H1 (cell line): ENCODE measurements at regions not wholly inside any gene's neighbourhood (a gene's known extent, or its start where the extent isn't known, plus 50 kb on each side); places are given as distances from the start of the nearest gene placed in this dataset.

Experiments
- CTCF ChIA-PET: fragments of 300-600 bp; sonication (Branson Sonifier 250); formaldehyde crosslinking; loops from one replicate; lab custom pipeline; 2021; ENCODE audit not compliant: partially characterized antibody; lab: Charles Lee
- POLR2A ChIA-PET: fragments of 300-600 bp; sonication (Branson Sonifier 250); formaldehyde crosslinking; loops from one replicate; lab custom pipeline; 2021; ENCODE audit warnings: inconsistent platforms; ENCODE audit not compliant: partially characterized antibody; lab: Charles Lee
- DNase-seq, 2 experiments: peaks; one replicate each; pipeline versions ENCODE4 v3.0.0 to v3.0.0-alpha.2; 2010 to 2022; ENCODE audit warnings: low spot score in 2 of 2, low read depth in 1 of 2, mixed read lengths in 1 of 2
- FAIRE-seq: peaks from 2 replicates; lab custom pipeline; 2011; peaks lifted over from hg19 to GRCh38; lab: Jason Lieb, UNC
- H2AFZ ChIP-seq: 2 replicates; pipeline ENCODE4 v1.8.1; 2012; ENCODE audit warnings: low read length, inconsistent platforms
- H2AK5ac ChIP-seq: 2 replicates; pipeline ENCODE4 v1.6.1; 2013; ENCODE audit warnings: low read depth, low read length
- H2BK120ac ChIP-seq: replicated peaks from 2 replicates; pipeline ENCODE3; 2013; ENCODE audit warnings: low read depth, low read length, inconsistent platforms
- H2BK12ac ChIP-seq: 2 replicates; pipeline ENCODE4 v1.6.1; 2013; ENCODE audit warnings: low read depth, low read length
- H2BK15ac ChIP-seq: 2 replicates; pipeline ENCODE4 v1.6.1; 2013; ENCODE audit warnings: low read length
- H2BK20ac ChIP-seq: 2 replicates; pipeline ENCODE4 v1.6.1; 2013; ENCODE audit warnings: low read length
- H2BK5ac ChIP-seq: 2 replicates; pipeline ENCODE4 v1.6.1; 2013; ENCODE audit warnings: low read depth, low read length
- H3K14ac ChIP-seq: 2 replicates; pipeline ENCODE4 v1.6.1; 2013; ENCODE audit warnings: inconsistent platforms; ENCODE audit not compliant: insufficient read length
- H3K18ac ChIP-seq: 2 replicates; pipeline ENCODE4 v1.6.1; 2013; ENCODE audit warnings: low read length; ENCODE audit errors: extremely low read depth
- H3K23ac ChIP-seq: 2 replicates; pipeline ENCODE4 v1.6.1; 2013; ENCODE audit warnings: inconsistent platforms; ENCODE audit not compliant: insufficient read length
- H3K23me2 ChIP-seq: 2 replicates; pipeline ENCODE4 v1.6.1; 2013; ENCODE audit warnings: low read depth, low read length
- H3K27ac ChIP-seq: 2 replicates; pipeline ENCODE4 v1.6.1; 2011; ENCODE audit warnings: low read depth, low read length, inconsistent platforms
- H3K27me3 ChIP-seq, 4 experiments: replicated peaks in 1 of 4; 1 replicate in 1 of 4; 2 replicates in 3 of 4; pipeline versions ENCODE4 v1.6.1 to v1.8.1; 2011 to 2013; ENCODE audit warnings: low read length in 3 of 4, mild to moderate bottlenecking in 3 of 4, inconsistent platforms in 2 of 4, mixed read lengths in 2 of 4, moderate library complexity in 1 of 4; ENCODE audit not compliant: control insufficient read depth in 3 of 4, insufficient read depth in 3 of 4; ENCODE audit errors: extremely low read depth in 1 of 4
- H3K36me3 ChIP-seq, 4 experiments: 2 replicates each; pipeline versions ENCODE4 v1.6.1 to v1.8.1; 2011 to 2013; ENCODE audit warnings: mild to moderate bottlenecking in 4 of 4, low read length in 3 of 4, moderate library complexity in 2 of 4, control low read depth in 1 of 4, inconsistent platforms in 1 of 4; ENCODE audit not compliant: insufficient read depth in 4 of 4, control insufficient read depth in 2 of 4
- H3K4ac ChIP-seq: replicated peaks from 2 replicates; pipeline ENCODE3; 2013; ENCODE audit warnings: low read length, low read depth, mixed read lengths, inconsistent platforms; ENCODE audit not compliant: insufficient read length
- H3K4me1 ChIP-seq, 4 experiments: replicated peaks in 1 of 4; 1 replicate in 1 of 4; 2 replicates in 3 of 4; pipeline versions ENCODE4 v1.6.1 to v1.8.1; 2011 to 2013; ENCODE audit warnings: low read length in 3 of 4, inconsistent platforms in 2 of 4, mixed read lengths in 1 of 4; ENCODE audit not compliant: insufficient read depth in 4 of 4, control insufficient read depth in 3 of 4
- H3K4me2 ChIP-seq, 2 experiments: 2 replicates each; pipeline versions ENCODE4 v1.6.1 to v1.8.1; 2011 to 2013; ENCODE audit warnings: low read depth in 2 of 2, low read length in 2 of 2, control low read depth in 1 of 2, inconsistent platforms in 1 of 2, mild to moderate bottlenecking in 1 of 2; ENCODE audit not compliant: insufficient read depth in 1 of 2
- H3K4me3 ChIP-seq, 4 experiments: fragments of 200-600, 300-600 bp in 1 of 4; sonication (generic), shearing (Covaris generic), sonication (Bioruptor Twin) in 1 of 4; 2 replicates each; pipeline versions ENCODE4 v1.5.1 to v1.8.1; 2011 to 2016; ENCODE audit warnings: low read length in 4 of 4, low read depth in 3 of 4, control low read depth in 2 of 4, inconsistent platforms in 2 of 4, mild to moderate bottlenecking in 2 of 4, mixed read lengths in 1 of 4, moderate library complexity in 1 of 4; ENCODE audit not compliant: insufficient read depth in 2 of 4; ENCODE audit errors: extremely low read depth in 1 of 4
- H3K56ac ChIP-seq: replicated peaks from 2 replicates; pipeline ENCODE3; 2013; ENCODE audit warnings: low read depth, mild to moderate bottlenecking, mixed read lengths, low read length, inconsistent platforms; ENCODE audit not compliant: insufficient read length
- H3K79me1 ChIP-seq: 2 replicates; pipeline ENCODE4 v1.6.1; 2013; ENCODE audit warnings: low read depth, low read length, control low read depth
- H3K79me2 ChIP-seq, 2 experiments: 2 replicates each; pipeline versions ENCODE4 v1.6.1 to v1.8.1; 2012 to 2013; ENCODE audit warnings: low read length in 2 of 2, mild to moderate bottlenecking in 2 of 2, inconsistent platforms in 1 of 2; ENCODE audit not compliant: insufficient read depth in 2 of 2, control insufficient read depth in 1 of 2
- H3K9ac ChIP-seq, 4 experiments: replicated peaks in 1 of 4; 1 replicate in 1 of 4; 2 replicates in 3 of 4; pipeline versions ENCODE4 v1.6.1 to v1.8.1; 2011 to 2013; ENCODE audit warnings: low read depth in 3 of 4, low read length in 3 of 4, control low read depth in 2 of 4, mild to moderate bottlenecking in 2 of 4, moderate library complexity in 2 of 4, inconsistent platforms in 1 of 4; ENCODE audit errors: extremely low read depth in 1 of 4
- H3K9me3 ChIP-seq, 2 experiments: 2 replicates each; pipeline versions ENCODE4 v1.6.1 to v1.8.1; 2012 to 2013; ENCODE audit warnings: mild to moderate bottlenecking in 2 of 2, moderate library complexity in 2 of 2, control low read depth in 1 of 2, inconsistent platforms in 1 of 2, low read depth in 1 of 2, low read length in 1 of 2, mixed read lengths in 1 of 2; ENCODE audit not compliant: insufficient read depth in 2 of 2
- H4K20me1 ChIP-seq, 2 experiments: replicated peaks in 1 of 2; 2 replicates each; pipeline versions ENCODE3 to v1.8.1; 2011 to 2013; ENCODE audit warnings: inconsistent platforms in 2 of 2, low read length in 2 of 2, mild to moderate bottlenecking in 1 of 2; ENCODE audit not compliant: insufficient read depth in 2 of 2, control insufficient read depth in 1 of 2
- H4K5ac ChIP-seq: 2 replicates; pipeline ENCODE4 v1.6.1; 2013; ENCODE audit warnings: low read length, low read depth, mixed read lengths, inconsistent platforms; ENCODE audit not compliant: insufficient read length
- H4K8ac ChIP-seq: 2 replicates; pipeline ENCODE4 v1.8.0; 2013; ENCODE audit warnings: mild to moderate bottlenecking, moderate library complexity, low read length, inconsistent platforms; ENCODE audit not compliant: insufficient read depth; ENCODE audit errors: extremely low read depth
- H4K91ac ChIP-seq: replicated peaks from 2 replicates; pipeline ENCODE3; 2013; ENCODE audit warnings: low read length, mixed read lengths, inconsistent platforms; ENCODE audit not compliant: insufficient read length
- EP300 ChIP-seq, 2 experiments: IDR thresholded peaks; 1 replicate in 1 of 2; 2 replicates in 1 of 2; pipeline ENCODE4 v1.6.1; 2011 to 2012; ENCODE audit warnings: low read depth in 2 of 2, low read length in 2 of 2, mild to moderate bottlenecking in 2 of 2, borderline replicate concordance in 1 of 2, inconsistent platforms in 1 of 2, moderate library complexity in 1 of 2
- POLR2AphosphoS5 ChIP-seq: IDR thresholded peaks from 2 replicates; pipeline ENCODE4 v1.6.1; 2011; ENCODE audit warnings: low read depth, low read length
- RAD21 ChIP-seq, 2 experiments: IDR thresholded peaks in 1 of 2; conservative IDR thresholded peaks in 1 of 2; 2 replicates each; pipeline ENCODE4 v1.6.1; 2011; ENCODE audit warnings: low read depth in 2 of 2, low read length in 2 of 2, improper control_type of control experiment in 1 of 2, inconsistent platforms in 1 of 2, mild to moderate bottlenecking in 1 of 2, moderate library complexity in 1 of 2
- SIRT6 ChIP-seq: IDR thresholded peaks from one replicate; pipeline ENCODE4 v1.7.1; 2012; ENCODE audit warnings: low read length, inconsistent platforms
- SIX5 ChIP-seq: IDR thresholded peaks from 2 replicates; pipeline ENCODE4 v1.6.1; 2011; ENCODE audit warnings: mild to moderate bottlenecking, low read depth, low read length
- SUZ12 ChIP-seq: fragments of 200-600 bp; sonication (generic); IDR thresholded peaks from 2 replicates; pipeline ENCODE4 v1.6.1; 2012; ENCODE audit warnings: mild to moderate bottlenecking, inconsistent platforms, low read length, moderate library complexity, mixed read lengths
- TAF7 ChIP-seq: optimal IDR thresholded peaks from 2 replicates; pipeline ENCODE3; 2011; ENCODE audit warnings: low read depth, mild to moderate bottlenecking, inconsistent platforms, low read length, moderate library complexity, borderline replicate concordance
- TCF12 ChIP-seq: IDR thresholded peaks from 2 replicates; pipeline ENCODE4 v1.6.1; 2011; ENCODE audit warnings: low read depth, mild to moderate bottlenecking, low read length
- WGBS, 2 experiments: shearing (Covaris generic) in 1 of 2; methylation state at CpG; one replicate each; pipeline versions ENCODE4 v1.1.6 to v1.1.7; 2013 to 2015; ENCODE audit warnings: low lambda C conversion rate in 2 of 2, mixed read lengths in 2 of 2, inconsistent platforms in 1 of 2, low coverage in 1 of 2, missing lambda C conversion rate in 1 of 2; ENCODE audit not compliant: insufficient replicate concordance in 2 of 2, insufficient coverage in 1 of 2, insufficient read length in 1 of 2; ENCODE audit errors: extremely low coverage in 1 of 2, missing lambda C conversion rate in 1 of 2; 5-methylcytosine and 5-hydroxymethylcytosine counted together
- TF ChIP-seq, protein P1 (sequence below): IDR thresholded peaks from 2 replicates; pipeline ENCODE4 v1.6.1; 2012; ENCODE audit warnings: inconsistent platforms
- TF ChIP-seq, protein P2 (sequence below): IDR thresholded peaks from 2 replicates; pipeline ENCODE4 v1.6.1; 2012; ENCODE audit warnings: inconsistent platforms
- TF ChIP-seq, protein P3 (sequence below), 3 experiments: IDR thresholded peaks; 1 replicate in 2 of 3; 2 replicates in 1 of 3; pipeline versions ENCODE4 v1.5.1 to v1.6.1; 2011; ENCODE audit warnings: low read length in 3 of 3, mild to moderate bottlenecking in 3 of 3, inconsistent platforms in 2 of 3, low read depth in 1 of 3, moderate library complexity in 1 of 3; ENCODE audit not compliant: insufficient read depth in 1 of 3; ENCODE audit errors: control extremely low read depth in 1 of 3

DNA sequence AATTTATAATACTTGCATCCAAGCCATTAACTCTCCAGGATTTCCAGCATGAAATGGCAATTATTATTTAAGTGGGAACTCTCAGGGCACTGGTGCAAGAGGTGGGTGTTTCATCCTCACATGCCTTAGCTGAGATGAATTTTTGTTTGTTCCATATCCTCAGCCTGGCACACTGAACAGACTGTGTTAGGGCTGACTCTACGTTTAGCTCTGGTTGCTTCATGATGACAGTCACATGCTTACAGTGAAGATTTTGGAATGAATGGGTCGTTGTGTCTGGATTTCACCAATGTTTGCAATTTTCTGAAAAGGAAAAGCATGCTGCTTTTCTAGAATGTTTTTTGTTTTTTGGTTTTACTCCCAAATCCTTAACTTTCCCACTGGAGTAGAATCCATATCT lies 246.6 kb downstream of the INSC start:
- FAIRE-seq (no peak), DNase-seq (no peak)
- Histone ChIP-seq H3K9me3 (no peaks in the 10 kb centered on the region), H2BK5ac (no peak overlapping the region), H2BK12ac (no peak overlapping the region), H2AFZ (no peak overlapping the region), H3K4me1 (no peaks in the 10 kb centered on the region), H3K56ac (no peak overlapping the region), H3K79me2 (no peaks in the 10 kb centered on the region), H4K20me1 (no peaks in the 10 kb centered on the region), H3K9ac (no peak overlapping the region), H4K5ac (no peak overlapping the region), H3K27me3 (no peaks in the 10 kb centered on the region), H3K4me3 (no peak overlapping the region), H3K23ac (no peak overlapping the region), H3K27ac (no peak overlapping the region), H3K4ac (no peak overlapping the region), H3K18ac (no peak overlapping the region), H3K23me2 (no peaks in the 10 kb centered on the region), H2BK15ac (no peak overlapping the region), H4K8ac (no peak overlapping the region), H2BK120ac (no peak overlapping the region), H3K36me3 (no peaks in the 10 kb centered on the region), H3K4me2 (no peak overlapping the region), H3K79me1 (no peaks in the 10 kb centered on the region), H4K91ac (no peak overlapping the region), H2BK20ac (no peak overlapping the region), H2AK5ac (no peak overlapping the region), H3K14ac (no peak overlapping the region)
- 95% methylated on average over 2 of the region's 2 CpGs; no CpG with 5 or more reads in 1 of the 2 experiments for WGBS, 2 experiments
- CTCF ChIA-PET = interaction anchor here (0.9 to 1.6 kb wide), 2 partner anchors 17 to 34 kb away, joined by 3 to 7 read pairs; no protein-coding TSS in a partner anchor
- POLR2A ChIA-PET = no interaction called here
- no peak for TF ChIP-seq EP300 (IDR thresholded peaks at IDR 0.05; ENCODE audit: borderline replicate concordance in 1 of 2, low read depth in 2 of 2, low read length in 2 of 2)
- TF ChIP-seq, protein P1, sequence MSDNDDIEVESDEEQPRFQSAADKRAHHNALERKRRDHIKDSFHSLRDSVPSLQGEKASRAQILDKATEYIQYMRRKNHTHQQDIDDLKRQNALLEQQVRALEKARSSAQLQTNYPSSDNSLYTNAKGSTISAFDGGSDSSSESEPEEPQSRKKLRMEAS = no peak
- TF ChIP-seq TCF12 = no peak
- TF ChIP-seq, protein P2, sequence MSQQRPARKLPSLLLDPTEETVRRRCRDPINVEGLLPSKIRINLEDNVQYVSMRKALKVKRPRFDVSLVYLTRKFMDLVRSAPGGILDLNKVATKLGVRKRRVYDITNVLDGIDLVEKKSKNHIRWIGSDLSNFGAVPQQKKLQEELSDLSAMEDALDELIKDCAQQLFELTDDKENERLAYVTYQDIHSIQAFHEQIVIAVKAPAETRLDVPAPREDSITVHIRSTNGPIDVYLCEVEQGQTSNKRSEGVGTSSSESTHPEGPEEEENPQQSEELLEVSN = no peak
- TF ChIP-seq TAF7 = no peak
- TF ChIP-seq, protein P3, sequence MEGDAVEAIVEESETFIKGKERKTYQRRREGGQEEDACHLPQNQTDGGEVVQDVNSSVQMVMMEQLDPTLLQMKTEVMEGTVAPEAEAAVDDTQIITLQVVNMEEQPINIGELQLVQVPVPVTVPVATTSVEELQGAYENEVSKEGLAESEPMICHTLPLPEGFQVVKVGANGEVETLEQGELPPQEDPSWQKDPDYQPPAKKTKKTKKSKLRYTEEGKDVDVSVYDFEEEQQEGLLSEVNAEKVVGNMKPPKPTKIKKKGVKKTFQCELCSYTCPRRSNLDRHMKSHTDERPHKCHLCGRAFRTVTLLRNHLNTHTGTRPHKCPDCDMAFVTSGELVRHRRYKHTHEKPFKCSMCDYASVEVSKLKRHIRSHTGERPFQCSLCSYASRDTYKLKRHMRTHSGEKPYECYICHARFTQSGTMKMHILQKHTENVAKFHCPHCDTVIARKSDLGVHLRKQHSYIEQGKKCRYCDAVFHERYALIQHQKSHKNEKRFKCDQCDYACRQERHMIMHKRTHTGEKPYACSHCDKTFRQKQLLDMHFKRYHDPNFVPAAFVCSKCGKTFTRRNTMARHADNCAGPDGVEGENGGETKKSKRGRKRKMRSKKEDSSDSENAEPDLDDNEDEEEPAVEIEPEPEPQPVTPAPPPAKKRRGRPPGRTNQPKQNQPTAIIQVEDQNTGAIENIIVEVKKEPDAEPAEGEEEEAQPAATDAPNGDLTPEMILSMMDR (IDR thresholded peaks at IDR 0.05; ENCODE audit: control extremely low read depth in 1 of 3, insufficient read depth in 1 of 3, low read depth in 1 of 3, low read length in 3 of 3) = no peak
- TF ChIP-seq SIX5 = no peak
- no peak for TF ChIP-seq RAD21 (IDR thresholded peaks at IDR 0.05 in 1 of 2, conservative IDR thresholded peaks at IDR 0.05 in 1 of 2; ENCODE audit: low read depth in 2 of 2, low read length in 2 of 2)
- TF ChIP-seq POLR2AphosphoS5 = no peak
- TF ChIP-seq SUZ12 = no peak
- TF ChIP-seq SIRT6 = no peak
